COLO668 (cell line): ENCODE measurements at regions not wholly inside any gene's neighbourhood (a gene's known extent, or its start where the extent isn't known, plus 50 kb on each side); places are given as distances from the start of the nearest gene placed in this dataset.

Experiments
- DNase-seq: peaks from one replicate; lab custom pipeline; 2025; ENCODE audit not compliant: unreplicated experiment; lab: John Stamatoyannopoulos, UW

DNA sequence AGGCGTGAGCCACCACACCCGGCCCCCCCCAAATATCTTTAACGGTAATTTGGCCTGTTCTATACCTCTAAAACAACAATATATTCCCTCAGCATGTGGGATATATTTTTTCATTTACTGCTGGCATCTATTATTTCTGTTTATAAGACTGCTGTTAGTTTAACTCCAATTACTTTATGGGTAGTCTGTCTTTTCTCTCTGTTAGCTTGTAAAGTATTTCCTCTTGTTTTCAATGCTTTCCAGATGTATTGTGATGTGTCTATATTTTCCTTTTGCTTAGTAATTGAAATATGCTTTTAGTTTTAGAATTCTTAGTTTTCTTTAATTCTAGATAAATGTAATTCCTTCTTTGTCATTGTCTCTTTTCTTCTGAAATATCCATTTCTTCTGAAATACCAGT lies 445.8 kb downstream of the ANKRD50 start:
- no peak for DNase-seq

- no peak for DNase-seq
These were observed 436.1 kb downstream of the ANKRD50 start for GRCh38 chr4:124276461-124276860.

DNA sequence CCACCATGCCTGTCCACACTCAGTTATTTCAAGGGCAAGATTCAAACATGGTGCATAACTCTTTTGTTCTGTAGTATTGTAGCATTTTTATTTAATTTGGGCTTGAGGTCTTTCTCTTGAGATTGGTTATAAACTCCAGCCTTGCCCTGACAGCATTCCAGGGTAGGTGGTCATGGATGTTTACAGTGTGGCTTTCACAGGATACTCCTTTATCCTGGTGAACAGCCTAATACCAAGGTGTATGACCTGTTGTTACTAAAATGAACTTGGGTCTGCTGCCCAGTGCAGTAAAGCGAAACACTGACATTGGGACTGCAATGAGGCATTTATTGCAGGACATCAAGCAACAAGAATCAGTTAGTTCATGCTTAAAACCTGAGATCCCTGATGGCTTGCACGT lies 434.8 kb downstream of the ANKRD50 start:
- DNase-seq: no peak

DNA sequence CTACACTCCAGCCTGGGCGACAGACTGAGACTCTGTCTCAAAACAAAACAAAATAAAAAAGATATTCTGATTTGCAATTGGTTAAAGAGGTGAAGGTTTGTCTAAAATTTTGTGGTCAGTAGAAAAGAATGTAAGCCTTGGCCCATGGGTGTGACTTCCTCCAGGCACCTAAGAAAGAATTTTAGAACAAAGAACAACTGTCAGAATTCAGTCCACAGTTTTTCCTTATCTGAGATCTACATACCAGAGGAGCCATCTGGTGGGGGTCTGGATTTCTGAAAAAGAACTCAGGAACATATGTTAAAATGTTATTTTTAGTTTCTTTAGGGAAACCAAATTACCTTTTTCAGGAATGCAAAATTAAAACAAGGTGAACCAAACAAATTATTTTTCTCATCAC lies 434.1 kb downstream of the ANKRD50 start:
- no peak for DNase-seq

DNA sequence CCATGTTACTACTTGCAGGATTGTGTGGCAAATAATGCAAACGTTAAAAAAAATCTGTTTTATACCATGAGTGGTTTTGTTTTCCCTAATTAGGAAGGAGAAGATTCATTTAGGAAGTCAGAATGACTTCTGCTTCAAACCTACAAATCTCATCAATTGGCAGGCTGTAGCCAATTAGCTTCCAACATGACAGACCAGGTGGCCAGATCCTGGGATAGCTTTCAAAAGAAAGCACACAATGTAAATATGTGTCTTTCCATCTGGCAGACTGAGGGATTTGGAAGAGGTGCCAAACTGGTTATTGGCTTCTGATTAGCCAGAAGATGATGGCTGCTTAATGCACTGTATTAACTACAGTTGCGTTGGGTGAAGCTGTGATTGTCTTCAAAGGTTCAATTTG lies 432.8 kb downstream of the ANKRD50 start:
- peak; percentile 29 for DNase-seq

DNA sequence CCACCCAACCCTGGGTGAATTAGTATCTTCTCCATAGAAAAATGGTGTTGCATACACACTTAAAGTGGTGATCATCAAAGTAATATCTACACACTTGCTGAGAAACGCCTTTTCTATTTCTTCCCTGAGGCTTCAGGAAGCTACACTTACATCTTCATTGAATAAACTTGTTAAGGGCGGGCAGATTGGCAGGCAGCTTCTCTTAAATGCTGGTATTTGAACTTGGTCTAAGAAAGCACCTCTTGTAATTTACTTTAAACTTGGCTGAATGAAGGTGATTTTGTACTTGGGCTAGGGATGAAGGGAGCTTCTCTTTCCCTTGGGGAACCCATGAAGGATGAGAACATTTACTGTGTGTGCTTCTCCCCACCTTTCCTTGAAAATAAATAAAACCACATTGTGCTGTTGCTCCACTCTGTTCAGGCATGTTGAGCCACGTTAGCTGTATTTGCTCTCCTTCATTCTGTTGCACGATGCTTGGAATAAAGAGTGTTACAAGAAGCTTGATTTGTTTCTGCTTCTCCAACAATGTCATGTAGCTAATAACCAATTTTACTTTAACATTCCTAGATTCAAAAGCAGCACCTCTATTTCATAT lies 430.1 kb downstream of the ANKRD50 start:
- DNase-seq: no peak

DNA sequence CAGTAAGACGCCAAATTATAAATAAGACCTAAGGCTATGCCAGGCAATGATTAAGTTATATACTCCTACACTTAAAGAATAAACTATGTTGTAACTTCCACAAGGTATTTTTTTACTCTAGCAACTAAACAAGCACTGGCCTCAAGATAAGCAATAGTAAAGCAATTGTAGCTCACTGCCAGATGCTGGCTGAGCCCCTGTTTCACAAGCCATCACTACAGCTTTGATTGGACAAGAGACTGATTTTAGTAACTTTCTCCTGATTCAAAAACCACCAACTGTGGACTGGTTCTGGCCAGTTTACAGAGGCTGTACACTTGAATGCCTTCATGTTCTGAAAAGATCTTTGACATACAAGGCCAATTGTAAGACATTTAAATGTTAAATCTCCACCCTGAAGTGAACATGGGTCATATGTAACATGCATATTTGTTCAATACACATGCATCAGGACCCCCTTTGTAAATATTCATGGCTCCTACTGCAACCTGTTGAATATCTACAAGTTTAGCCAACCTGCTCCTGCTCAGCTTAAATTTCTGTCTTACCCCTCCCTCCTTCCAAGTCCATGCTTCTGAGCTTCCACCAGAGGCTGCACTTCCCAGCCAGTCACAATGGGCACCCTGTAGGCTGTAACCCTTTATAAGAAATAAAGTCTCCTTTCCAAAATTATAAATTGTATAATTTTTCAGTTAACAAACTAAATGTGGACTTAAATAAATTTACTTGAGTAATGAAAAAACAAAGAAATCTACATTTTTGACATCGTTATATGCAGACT lies 423.6 kb downstream of the ANKRD50 start:
- no peak for DNase-seq

DNA sequence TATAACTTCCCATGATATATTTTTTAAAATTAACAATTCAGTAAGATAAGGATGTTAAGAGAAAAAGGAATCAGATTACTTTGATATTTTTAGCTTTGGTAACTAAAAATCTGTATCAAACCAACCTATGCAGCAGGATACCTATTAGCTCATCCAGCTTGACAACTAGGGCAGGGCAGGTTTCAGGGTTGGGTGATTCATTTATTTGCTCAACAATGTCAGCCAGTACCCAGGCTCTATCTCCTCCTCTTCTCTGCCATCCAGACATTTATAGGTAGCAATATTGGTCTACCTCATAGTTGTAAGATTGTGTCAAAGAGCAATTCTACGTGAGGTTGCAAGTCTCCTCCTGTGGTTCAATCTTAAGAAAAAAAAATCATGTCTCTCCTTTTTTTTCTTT lies 421.9 kb downstream of the ANKRD50 start:
- DNase-seq: no peak

DNA sequence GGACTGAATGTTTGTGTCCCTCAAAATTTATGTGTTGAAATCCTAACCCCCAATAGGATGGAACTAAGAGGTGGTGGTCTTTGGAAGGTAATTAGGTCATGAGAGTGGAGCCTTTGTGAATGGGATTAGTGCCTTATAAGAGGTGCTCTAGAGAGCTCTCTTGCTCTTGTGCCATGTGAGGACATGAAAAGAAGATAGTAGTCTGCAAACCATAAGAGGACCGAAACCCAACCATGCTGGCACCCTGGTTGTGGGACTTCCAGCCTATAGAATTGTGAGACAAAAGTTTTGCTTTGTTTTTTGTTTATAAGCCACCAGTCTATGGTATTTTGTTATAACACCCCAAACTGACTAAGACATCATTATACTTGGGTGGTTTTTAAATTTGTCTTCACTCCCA lies 417.1 kb downstream of the ANKRD50 start:
- DNase-seq: no peak

DNA sequence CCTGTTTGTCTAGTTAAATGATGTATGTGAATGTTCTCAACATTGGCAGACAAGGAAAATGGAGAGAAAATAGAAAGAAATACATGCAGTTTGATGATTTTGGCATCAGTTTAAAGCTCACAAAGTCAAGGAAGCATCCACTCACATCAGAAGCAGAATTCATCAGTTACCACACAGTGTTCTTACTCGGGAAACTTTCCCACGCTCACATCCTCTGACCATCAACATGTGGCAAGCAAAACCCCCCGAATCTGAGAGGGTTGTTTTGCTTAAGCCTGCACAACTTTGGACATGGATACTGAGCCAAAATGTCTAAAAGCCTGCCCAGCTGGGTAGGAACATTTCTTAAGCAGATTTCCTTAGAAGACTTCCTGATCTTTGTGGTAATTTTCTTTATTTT lies 407.6 kb downstream of the ANKRD50 start:
- DNase-seq: no peak

GRCh38 chr4:124306352-124306751 lies 406.2 kb downstream of the ANKRD50 start:
- DNase-seq: no peak

- DNase-seq: no peak
These were observed 405.4 kb downstream of the ANKRD50 start for GRCh38 chr4:124307143-124307542.

DNA sequence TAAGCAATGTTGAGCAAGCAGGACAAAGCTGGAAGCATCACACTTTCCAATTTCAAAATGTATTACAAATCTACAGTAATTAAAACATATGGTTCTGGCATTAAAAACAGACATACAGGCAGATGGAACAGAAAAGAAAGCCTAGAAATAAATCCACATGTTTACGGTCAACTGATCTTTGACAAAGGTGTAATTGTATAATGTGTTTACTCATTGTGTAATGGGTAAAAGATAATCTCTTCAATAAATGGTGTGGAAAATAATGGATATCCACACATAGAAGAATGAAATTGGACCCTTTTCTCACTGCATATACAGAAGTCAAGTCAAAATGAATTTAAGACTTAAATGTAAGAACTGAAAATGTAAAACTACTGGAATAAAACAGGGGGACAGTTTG lies 394.2 kb downstream of the ANKRD50 start:
- DNase-seq: no peak

DNA sequence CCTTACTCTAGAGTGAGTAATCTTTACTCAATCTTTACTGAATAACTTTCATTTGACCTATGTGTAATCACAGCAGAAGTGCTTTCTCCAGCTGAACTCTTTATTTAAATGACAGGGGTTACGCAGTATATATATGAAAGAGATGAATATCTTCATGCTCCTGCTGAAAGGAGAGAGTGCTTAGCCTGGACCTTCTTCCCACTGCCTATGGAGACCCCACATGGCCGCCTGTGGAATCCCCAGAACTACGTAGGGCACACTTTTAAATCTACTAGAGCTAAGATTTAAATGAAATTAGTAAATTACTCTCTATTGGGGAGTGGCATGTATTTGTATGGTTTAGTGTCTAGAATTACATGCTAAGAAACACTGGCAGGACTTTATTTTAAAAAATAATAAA lies 391.2 kb downstream of the ANKRD50 start:
- DNase-seq: no peak

GRCh38 chr4:124322234-124323065 lies 390.1 kb downstream of the ANKRD50 start:
- no peak for DNase-seq

- no peak for DNase-seq
These were observed 386.8 kb downstream of the ANKRD50 start for GRCh38 chr4:124325690-124326089.

GRCh38 chr4:124329134-124329533 lies 383.4 kb downstream of the ANKRD50 start:
- DNase-seq: no peak

- DNase-seq: no peak
These were observed 382.5 kb downstream of the ANKRD50 start for GRCh38 chr4:124330045-124330444.

- no peak for DNase-seq
These were observed 380.8 kb downstream of the ANKRD50 start for GRCh38 chr4:124331781-124332180.

DNA sequence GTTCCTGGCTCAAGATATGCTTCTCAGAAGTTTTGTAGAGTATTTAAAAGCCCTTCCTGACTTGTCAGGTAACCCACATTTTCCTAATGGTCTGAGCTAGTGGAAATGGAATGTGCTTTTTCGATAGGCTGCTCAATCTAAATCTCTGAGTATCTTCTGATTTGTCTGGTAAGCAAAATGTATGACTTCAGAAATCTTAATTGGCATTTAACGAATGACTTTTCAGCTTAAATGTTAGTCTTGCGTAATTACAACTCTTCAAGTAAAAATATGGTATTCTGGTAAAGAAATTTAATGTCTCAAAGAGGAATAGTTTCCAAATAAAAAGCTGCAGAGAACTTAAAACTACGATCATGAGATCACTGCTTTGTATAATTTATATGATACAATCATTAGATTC lies 379.1 kb downstream of the ANKRD50 start:
- no peak for DNase-seq

- DNase-seq: peak; percentile 12
These were observed 378.4 kb downstream of the ANKRD50 start for GRCh38 chr4:124334119-124334518.

GRCh38 chr4:124337874-124338273 lies 374.7 kb downstream of the ANKRD50 start:
- DNase-seq: peak; percentile 48
